GF-D8 (cell line): ENCODE measurements at regions not wholly inside any gene's neighbourhood (a gene's known extent, or its start where the extent isn't known, plus 50 kb on each side); places are given as distances from the start of the nearest gene placed in this dataset.

Source experiments
- DNase-seq: peaks from one replicate; lab custom pipeline; 2025; lab: John Stamatoyannopoulos, UW

- DNase-seq = no peak
Measured at GRCh38 chr1:172887162-172887561, 163.6 kb downstream of the TNFSF18 start.

- DNase-seq = no peak
Measured at GRCh38 chr1:172893146-172893841, 157.4 kb downstream of the TNFSF18 start.

GRCh38 chr1:172894349-172895049 lies 156.2 kb downstream of the TNFSF18 start:
- no peak for DNase-seq

GRCh38 chr1:172895050-172895460 lies 155.7 kb downstream of the TNFSF18 start:
- no peak for DNase-seq

DNA sequence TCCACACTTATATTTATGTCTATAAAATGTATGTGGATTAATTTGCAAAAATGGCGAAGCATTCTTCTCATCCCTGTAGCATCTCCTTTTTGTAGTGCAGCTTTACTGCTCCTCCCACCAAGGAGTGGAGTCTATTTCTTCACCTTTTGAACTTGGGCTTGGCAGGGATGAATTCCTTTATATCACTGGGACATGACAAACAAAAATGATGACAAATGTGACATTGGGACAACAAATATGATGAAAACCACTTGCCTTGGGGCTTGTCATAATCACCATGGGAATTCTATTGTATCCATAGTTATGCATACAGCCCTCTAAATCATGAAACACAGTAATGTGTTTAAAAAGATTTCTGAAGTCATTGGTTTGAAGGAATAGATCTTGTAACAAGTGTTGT lies 155.0 kb downstream of the TNFSF18 start:
- DNase-seq = no peak

DNA sequence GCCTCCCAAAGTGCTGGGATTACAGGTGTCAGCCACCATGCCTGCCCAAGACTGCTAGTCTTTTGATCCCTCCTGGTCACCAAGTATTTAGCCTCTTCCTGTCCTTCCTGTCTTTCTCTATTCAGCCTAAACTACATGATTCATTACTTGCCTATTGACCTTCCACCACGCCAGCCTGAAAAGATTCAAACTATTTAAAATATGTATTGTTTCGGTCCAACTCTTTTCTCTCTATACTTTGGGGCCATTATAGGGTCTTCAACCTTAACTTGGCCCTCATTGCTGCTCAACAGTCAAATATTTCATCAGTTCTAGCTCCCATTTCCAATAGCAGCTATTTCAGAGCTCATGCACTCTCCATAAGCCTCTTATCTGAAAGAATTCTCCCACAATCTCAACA lies 153.0 kb downstream of the TNFSF18 start:
- no peak for DNase-seq

- no peak for DNase-seq
Measured at GRCh38 chr1:172898866-172899265, 151.9 kb downstream of the TNFSF18 start.

DNA sequence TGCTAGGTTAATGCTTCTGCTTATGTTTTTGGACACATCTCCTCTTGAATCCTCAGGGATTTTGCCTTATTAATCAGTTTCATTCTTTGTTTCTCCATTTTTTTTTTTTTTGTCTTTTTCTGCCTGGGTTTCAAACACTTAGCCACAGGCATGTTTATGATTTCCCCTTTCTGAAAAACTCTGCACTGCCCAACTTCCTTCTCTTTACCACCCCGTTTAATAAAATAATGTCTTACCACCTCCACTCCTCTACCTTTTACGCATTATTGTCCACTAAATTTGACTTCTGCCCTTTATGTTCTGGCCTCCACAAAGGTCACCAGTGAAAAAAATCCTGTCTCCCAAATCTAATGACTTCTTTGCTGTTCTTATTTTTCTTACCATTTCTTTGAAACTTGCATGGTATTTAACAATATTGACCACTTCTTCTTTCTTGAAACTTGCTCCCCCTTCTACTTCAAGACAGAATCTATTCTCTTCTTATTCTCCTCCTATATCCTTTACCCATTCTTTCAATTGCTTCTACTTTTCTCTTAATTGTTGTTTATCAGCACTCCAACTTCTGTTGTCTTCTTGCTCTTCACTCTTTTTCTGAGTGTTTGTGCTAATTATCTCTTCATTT lies 150.3 kb downstream of the TNFSF18 start:
- DNase-seq = peak; percentile 54

GRCh38 chr1:172902200-172902599 lies 148.5 kb downstream of the TNFSF18 start:
- DNase-seq = no peak

GRCh38 chr1:172902861-172903381 lies 147.8 kb downstream of the TNFSF18 start:
- no peak for DNase-seq

GRCh38 chr1:172903581-172904220 lies 147.0 kb downstream of the TNFSF18 start:
- no peak for DNase-seq

DNA sequence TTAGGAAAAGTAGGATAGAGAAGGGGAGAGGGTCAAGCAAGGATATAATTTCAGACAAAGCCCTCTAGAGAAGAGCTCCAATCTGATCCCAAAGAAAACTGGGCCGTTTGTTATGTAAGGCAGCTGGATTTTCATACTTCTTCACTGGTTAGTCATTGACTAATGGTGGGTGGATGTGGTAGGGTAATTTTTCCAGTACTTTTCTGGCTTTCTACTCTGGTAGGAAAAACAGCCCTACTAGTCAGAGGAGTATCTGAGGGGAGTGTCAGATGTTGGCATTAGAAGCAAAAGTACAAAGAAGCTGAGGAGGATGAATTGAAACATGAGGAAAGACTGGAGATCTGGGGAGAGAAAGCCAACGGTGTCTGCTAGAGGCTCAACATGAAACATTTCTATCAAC lies 145.3 kb downstream of the TNFSF18 start:
- no peak for DNase-seq

DNA sequence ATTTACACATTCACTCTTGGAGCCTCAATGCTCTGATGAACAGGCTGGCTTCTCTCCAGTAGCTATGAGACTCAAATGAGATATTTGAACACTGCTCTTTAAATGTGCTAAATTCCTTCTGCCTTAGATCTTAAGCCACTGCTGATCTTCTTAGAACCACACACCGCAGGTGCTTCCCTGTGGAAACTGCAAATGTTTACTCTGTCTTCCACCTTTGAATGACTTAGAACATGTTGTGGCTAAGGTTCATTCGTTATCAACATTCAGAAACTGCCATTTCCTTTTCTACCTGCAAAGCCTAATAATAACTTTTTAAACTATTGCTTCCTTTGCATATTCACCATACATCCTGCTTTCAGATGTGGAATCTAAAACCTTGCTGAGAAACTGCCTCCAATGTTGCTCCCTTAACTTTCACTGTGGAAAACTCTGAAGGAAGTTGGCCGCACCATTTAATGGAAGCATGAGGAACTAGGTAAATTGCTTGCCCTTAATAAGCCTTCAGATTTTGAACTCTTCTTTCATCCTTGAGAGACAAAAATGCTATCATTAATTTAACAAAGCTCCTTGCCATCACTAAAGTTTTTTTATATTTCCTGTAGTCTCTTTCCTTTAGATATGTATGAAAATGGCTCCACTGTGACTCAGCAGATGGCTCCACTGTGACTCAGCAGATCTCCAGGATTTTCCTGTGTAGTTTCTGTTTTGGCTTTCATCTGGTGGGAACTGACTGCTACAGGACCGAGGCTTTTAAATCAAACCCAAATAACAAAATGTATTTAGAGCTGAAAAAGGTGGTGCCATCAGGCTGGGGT lies 143.8 kb downstream of the TNFSF18 start:
- peak; percentile 2 for DNase-seq

- DNase-seq = no peak
Measured at GRCh38 chr1:172907834-172908326, 142.9 kb downstream of the TNFSF18 start.

DNA sequence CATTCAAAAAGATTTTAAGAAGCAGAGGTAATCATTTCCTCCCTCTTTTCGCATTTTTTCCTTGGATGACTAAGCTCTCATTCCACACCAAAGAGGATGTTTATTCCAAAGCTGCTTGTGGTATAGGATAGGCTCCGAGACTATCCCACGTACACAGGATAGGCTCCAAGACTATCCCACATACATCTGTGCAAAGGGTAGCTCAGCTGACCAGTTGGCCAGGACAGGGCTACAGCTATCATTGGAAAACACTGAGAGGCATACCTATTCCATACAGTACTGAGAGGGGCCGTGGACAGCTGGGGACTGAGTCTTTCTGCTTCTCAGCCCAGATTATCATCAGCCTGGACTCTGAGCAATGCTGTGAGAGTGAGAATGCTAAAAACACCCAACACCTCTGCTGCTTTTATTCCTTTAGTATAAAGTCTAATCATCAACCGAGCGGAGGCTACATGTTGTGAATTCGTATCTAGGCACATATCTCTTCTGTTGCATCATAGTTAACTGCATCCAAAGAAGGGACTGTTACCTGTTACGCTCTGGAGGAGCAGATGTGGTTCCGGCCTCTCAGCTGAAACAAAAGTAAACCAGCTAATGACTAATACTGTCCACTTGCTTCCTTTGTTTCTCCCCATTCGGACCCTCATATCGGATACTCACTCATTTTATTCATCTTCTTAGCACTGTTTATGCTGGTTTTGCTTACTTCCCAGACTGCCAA lies 141.0 kb downstream of the TNFSF18 start:
- no peak for DNase-seq

DNA sequence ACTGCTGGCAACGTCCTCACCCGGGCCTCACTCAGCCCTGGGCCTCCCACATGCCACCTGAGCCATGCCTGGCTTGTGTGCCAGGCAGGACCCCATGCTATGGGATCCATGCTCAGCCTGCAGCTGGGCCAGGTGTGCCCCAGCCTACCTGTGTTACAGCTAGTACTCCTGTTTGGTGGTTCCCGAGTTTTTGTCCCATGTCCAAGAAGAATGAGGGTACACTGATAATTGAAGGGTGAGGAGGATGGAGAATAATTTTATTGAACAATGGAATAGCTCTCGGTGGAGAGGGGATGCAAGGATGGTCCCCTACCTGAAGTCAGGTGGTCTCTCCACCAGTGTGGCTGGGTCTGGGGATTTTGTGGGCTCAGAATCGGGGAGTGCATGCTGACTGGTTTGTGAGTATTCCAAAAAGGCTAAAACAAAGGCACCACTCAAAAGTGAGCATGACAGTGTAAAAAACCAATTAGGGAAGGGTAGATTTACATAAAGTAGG lies 137.9 kb downstream of the TNFSF18 start:
- DNase-seq = no peak

DNA sequence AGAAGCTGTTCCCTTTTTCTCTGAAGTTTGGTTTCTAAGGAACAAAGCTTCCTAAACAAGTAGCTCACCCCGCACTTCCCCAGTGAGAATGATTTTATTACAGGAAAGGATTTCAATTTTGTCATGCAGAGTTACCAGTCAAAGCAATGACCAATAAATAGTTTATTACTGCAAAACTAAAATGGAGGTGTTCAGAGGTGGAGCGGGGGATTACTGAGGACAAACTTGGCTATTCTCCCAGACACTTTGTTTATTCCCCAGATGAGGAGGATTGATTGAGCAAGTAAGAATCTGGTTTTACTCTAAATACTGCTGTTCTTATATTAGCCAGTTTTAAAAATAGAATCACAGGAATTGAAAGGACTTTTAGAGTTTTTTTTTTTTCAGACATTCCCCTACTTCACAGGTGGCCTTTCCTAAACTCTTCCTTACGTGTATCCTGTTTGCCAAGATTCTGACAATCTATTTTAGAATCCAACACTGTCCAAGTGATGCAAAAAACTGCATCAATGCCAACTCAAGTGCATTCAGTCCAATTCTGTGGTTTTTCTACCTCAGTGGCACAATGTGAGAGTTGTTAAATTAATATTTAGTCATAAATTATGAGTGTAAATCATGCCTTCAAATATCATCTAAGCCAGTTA lies 136.1 kb downstream of the TNFSF18 start:
- DNase-seq = no peak

GRCh38 chr1:172915271-172915670 lies 135.5 kb downstream of the TNFSF18 start:
- no peak for DNase-seq

DNA sequence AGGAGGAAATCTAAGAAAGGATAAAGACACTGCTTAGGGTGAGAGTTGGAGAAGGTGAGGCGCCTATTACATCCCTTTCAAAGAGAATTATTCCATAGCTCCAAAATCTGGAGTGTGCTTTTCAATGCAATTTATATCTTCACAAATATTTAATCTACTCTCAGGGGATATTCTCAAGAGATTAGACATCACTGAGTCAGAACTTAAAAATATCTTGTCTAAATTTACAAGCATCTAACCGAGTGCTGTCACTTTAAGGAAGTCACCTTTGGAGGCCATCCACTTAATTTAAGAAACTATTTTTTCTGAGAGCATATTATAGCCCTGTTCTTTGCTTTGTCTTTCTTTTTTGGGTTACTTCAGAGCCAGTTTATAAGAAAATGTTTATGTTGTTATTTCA lies 134.6 kb downstream of the TNFSF18 start:
- no peak for DNase-seq

DNA sequence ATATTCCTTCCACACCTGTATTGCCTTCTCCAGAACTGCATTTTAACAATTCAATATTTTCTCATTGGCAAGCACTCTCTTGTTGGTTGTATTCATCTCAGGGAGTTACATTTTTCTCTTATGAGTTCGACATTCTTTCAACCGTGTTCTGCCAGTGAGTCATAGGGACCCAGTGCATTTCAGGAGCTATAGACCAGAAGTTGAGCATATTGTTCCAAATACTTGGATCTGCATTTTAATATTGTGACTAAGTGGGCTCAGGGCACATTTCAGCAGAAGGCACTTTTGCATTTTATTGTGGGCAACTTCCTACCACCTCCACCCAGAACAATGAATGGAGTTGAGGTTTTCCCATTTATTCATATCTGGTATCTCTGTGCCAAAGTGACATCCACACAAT lies 132.8 kb downstream of the TNFSF18 start:
- no peak for DNase-seq
